ENCODE measurements at regions not wholly inside any gene's neighbourhood (a gene's known extent, or its start where the extent isn't known, plus 50 kb on each side); places are given as distances from the start of the nearest gene placed in this dataset.

DNA sequence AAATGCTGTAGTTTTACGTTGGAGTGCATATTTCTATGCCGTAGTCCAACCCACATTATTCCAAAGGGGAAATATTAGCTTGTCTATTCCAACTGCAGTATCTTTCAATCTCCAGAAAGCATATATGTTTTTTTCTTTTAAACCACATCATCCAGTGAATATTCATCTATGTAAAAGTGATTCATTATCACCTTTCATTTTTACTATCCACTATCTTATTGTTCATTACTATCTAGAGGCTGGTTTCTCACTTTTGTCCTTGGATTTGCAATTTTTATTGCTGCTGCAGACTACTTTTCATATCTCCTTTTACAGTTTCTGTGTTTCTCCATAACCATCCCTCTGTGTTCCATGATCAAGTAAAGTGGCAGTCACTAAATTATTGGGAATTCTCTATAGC, 1097.2 kb upstream of the TENM4 start:
- TF ChIP-seq, protein P1, sequence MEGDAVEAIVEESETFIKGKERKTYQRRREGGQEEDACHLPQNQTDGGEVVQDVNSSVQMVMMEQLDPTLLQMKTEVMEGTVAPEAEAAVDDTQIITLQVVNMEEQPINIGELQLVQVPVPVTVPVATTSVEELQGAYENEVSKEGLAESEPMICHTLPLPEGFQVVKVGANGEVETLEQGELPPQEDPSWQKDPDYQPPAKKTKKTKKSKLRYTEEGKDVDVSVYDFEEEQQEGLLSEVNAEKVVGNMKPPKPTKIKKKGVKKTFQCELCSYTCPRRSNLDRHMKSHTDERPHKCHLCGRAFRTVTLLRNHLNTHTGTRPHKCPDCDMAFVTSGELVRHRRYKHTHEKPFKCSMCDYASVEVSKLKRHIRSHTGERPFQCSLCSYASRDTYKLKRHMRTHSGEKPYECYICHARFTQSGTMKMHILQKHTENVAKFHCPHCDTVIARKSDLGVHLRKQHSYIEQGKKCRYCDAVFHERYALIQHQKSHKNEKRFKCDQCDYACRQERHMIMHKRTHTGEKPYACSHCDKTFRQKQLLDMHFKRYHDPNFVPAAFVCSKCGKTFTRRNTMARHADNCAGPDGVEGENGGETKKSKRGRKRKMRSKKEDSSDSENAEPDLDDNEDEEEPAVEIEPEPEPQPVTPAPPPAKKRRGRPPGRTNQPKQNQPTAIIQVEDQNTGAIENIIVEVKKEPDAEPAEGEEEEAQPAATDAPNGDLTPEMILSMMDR (IDR thresholded peaks at IDR 0.05 in 4 of 5, conservative IDR thresholded peaks at IDR 0.05 in 1 of 5): no peak
- TF ChIP-seq POLR2A (IDR thresholded peaks at IDR 0.05): no peak

All from gastrocnemius medialis (tissue), 4 donors.